ENCODE measurements at regions not wholly inside any gene's neighbourhood (a gene's known extent, or its start where the extent isn't known, plus 50 kb on each side); places are given as distances from the start of the nearest gene placed in this dataset.

GRCh38 chr14:96980835-96981234, 183.7 kb downstream of the VRK1 start:
- TF ChIP-seq CTCF (IDR thresholded peaks at IDR 0.05) = no peak
- no peak for TF ChIP-seq POLR2A (IDR thresholded peaks at IDR 0.05)
- TF ChIP-seq POLR2AphosphoS5 (IDR thresholded peaks at IDR 0.05) = no peak
- TF ChIP-seq EP300 (IDR thresholded peaks at IDR 0.05) = no peak
